ENCODE measurements at regions not wholly inside any gene's neighbourhood (a gene's known extent, or its start where the extent isn't known, plus 50 kb on each side); places are given as distances from the start of the nearest gene placed in this dataset.

DNA sequence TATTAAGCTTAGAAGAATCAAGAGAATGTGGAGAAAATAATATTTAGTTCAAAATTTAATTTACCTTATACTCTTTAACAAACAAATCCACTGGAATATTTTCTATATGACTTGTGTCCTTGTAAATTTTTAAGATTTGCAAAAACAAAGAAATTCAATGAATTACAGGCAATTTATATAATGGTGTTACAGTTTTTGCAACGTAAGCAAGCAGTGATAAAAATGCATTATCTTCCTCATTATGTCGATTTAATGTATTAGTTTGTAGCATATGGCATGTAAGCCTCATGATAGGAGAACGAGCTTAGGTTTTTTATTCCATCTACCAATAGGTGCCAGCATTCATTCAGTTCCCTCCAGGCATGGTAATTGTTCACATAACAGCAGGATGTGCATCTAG, 100.0 kb upstream of the PCDH9 start:
- TF ChIP-seq GABPA (IDR thresholded peaks at IDR 0.05; ENCODE audit: low read depth) (no peak), POLR2AphosphoS5 (IDR thresholded peaks at IDR 0.05; ENCODE audit: low read depth) (no peak), CTCF (IDR thresholded peaks at IDR 0.05; ENCODE audit: insufficient read depth, low read length) (no peak), SPI1 (IDR thresholded peaks at IDR 0.05; ENCODE audit: borderline replicate concordance, low read depth) (no peak)
- H3K27ac ChIP-seq (replicated peaks) = no peak overlapping the region
- DNase-seq (ENCODE audit: low read depth in 1 of 2, low spot score in 1 of 2) = no peak
- no peaks in the 10 kb centered on the region for H3K27me3 ChIP-seq (ENCODE audit: insufficient read depth, poor library complexity, severe bottlenecking)
- no peak overlapping the region for H3K4me3 ChIP-seq (replicated peaks; ENCODE audit: insufficient read depth, low read length)

GRCh38 chr13:67328895-67329294, 98.8 kb upstream of the PCDH9 start:
- TF ChIP-seq SPI1 (IDR thresholded peaks at IDR 0.05; ENCODE audit: borderline replicate concordance, low read depth) = no peak
- TF ChIP-seq REST (IDR thresholded peaks at IDR 0.05; ENCODE audit: insufficient replicate concordance, low read depth) = no peak
- TF ChIP-seq CTCF (IDR thresholded peaks at IDR 0.05; ENCODE audit: insufficient read depth, low read length) = no peak
- no peak for TF ChIP-seq POLR2AphosphoS5 (IDR thresholded peaks at IDR 0.05; ENCODE audit: low read depth)
- no peak for TF ChIP-seq GABPA (IDR thresholded peaks at IDR 0.05; ENCODE audit: low read depth)
- DNase-seq (ENCODE audit: low read depth in 1 of 2, low spot score in 1 of 2) = no peak
- Histone ChIP-seq H3K27me3 (ENCODE audit: insufficient read depth, poor library complexity, severe bottlenecking) (no peaks in the 10 kb centered on the region), H3K4me3 (replicated peaks; ENCODE audit: insufficient read depth, low read length) (no peak overlapping the region), H3K27ac (replicated peaks) (no peak overlapping the region)

DNA sequence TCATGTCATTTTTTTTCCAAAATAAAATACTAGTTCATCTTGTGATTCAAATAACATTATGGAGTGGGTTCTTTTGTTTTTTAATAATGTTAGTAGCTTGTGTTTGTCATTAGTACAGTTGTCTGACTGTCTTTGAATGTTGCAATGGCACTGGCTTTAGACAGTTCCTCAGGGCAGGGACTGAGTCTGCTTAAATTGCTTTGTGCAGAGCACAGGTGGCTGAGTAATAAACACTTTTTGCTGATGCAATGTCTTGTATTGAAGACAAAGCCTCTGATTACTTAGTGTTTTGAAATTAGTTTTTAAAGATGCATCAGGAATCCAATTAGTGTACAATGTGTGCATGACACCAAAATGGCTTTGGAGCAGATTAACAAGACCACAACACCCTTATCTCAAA, 88.7 kb upstream of the PCDH9 start:
- no peak for TF ChIP-seq POLR2AphosphoS5 (IDR thresholded peaks at IDR 0.05; ENCODE audit: low read depth)
- TF ChIP-seq GABPA (IDR thresholded peaks at IDR 0.05; ENCODE audit: low read depth) = no peak
- no peak for TF ChIP-seq CTCF (IDR thresholded peaks at IDR 0.05; ENCODE audit: insufficient read depth, low read length)
- TF ChIP-seq REST (IDR thresholded peaks at IDR 0.05; ENCODE audit: insufficient replicate concordance, low read depth) = no peak
- TF ChIP-seq SPI1 (IDR thresholded peaks at IDR 0.05; ENCODE audit: borderline replicate concordance, low read depth) = no peak
- Histone ChIP-seq H3K4me3 (replicated peaks; ENCODE audit: insufficient read depth, low read length) (no peak overlapping the region), H3K27ac (replicated peaks) (no peak overlapping the region), H3K27me3 (ENCODE audit: insufficient read depth, poor library complexity, severe bottlenecking) (no peaks in the 10 kb centered on the region)
- DNase-seq (ENCODE audit: low read depth in 1 of 2, low spot score in 1 of 2) = no peak

GRCh38 chr13:67318398-67318797, 88.3 kb upstream of the PCDH9 start:
- TF ChIP-seq GABPA (IDR thresholded peaks at IDR 0.05; ENCODE audit: low read depth) (no peak), SPI1 (IDR thresholded peaks at IDR 0.05; ENCODE audit: borderline replicate concordance, low read depth) (no peak), REST (IDR thresholded peaks at IDR 0.05; ENCODE audit: insufficient replicate concordance, low read depth) (no peak), CTCF (IDR thresholded peaks at IDR 0.05; ENCODE audit: insufficient read depth, low read length) (no peak), POLR2AphosphoS5 (IDR thresholded peaks at IDR 0.05; ENCODE audit: low read depth) (no peak)
- Histone ChIP-seq H3K27ac (replicated peaks) (no peak overlapping the region), H3K4me3 (replicated peaks; ENCODE audit: insufficient read depth, low read length) (no peak overlapping the region), H3K27me3 (ENCODE audit: insufficient read depth, poor library complexity, severe bottlenecking) (no peaks in the 10 kb centered on the region)
- DNase-seq (ENCODE audit: low read depth in 1 of 2, low spot score in 1 of 2) = no peak

Measured in HL-60 (cell line).